IMR-90 (cell line): ENCODE measurements at regions not wholly inside any gene's neighbourhood (a gene's known extent, or its start where the extent isn't known, plus 50 kb on each side); places are given as distances from the start of the nearest gene placed in this dataset.

ENCODE experiments used
- BHLHE40 ChIP-seq: fragments of 150-350 bp; IDR thresholded peaks from 2 replicates; pipeline ENCODE4 v1.6.1; 2016; ENCODE audit warnings: mild to moderate bottlenecking, low read depth, low read length
- CEBPB ChIP-seq: IDR thresholded peaks from 2 replicates; pipeline ENCODE4 v1.6.1; 2012; ENCODE audit warnings: low read depth, low read length, improper control_type of control experiment
- CHD1 ChIP-seq: IDR thresholded peaks from 2 replicates; pipeline ENCODE4 v1.6.1; 2012; ENCODE audit warnings: low read depth, low read length, improper control_type of control experiment
- CTCF ChIP-seq: conservative IDR thresholded peaks from 2 replicates; pipeline ENCODE4 v1.5.1; 2012; ENCODE audit warnings: mild to moderate bottlenecking, low read depth, low read length, improper control_type of control experiment
- FOS ChIP-seq: fragments of 150-350 bp; IDR thresholded peaks from 2 replicates; pipeline ENCODE4 v1.6.1; 2016; ENCODE audit warnings: low read depth, low read length
- MAFK ChIP-seq: IDR thresholded peaks from 2 replicates; pipeline ENCODE4 v1.6.1; 2012; ENCODE audit warnings: low read depth, low read length, improper control_type of control experiment
- MAZ ChIP-seq: IDR thresholded peaks from 2 replicates; pipeline ENCODE4 v1.6.1; 2012; ENCODE audit warnings: low read depth, mild to moderate bottlenecking, low read length, improper control_type of control experiment, moderate library complexity, borderline replicate concordance
- NFE2L2 ChIP-seq: fragments of 150-350 bp; IDR thresholded peaks from 2 replicates; pipeline ENCODE4 v1.6.1; 2016; ENCODE audit warnings: low read depth, mild to moderate bottlenecking, low read length
- POLR2A ChIP-seq: IDR thresholded peaks from 2 replicates; pipeline ENCODE4 v1.6.1; 2012; ENCODE audit warnings: mild to moderate bottlenecking, low read depth, low read length
- RAD21 ChIP-seq: IDR thresholded peaks from 2 replicates; pipeline ENCODE4 v1.6.1; 2012; ENCODE audit warnings: low read length, improper control_type of control experiment
- RCOR1 ChIP-seq: IDR thresholded peaks from 2 replicates; pipeline ENCODE4 v1.6.1; 2012; ENCODE audit warnings: mild to moderate bottlenecking, low read length, improper control_type of control experiment; ENCODE audit not compliant: insufficient replicate concordance
- RFX5 ChIP-seq: IDR thresholded peaks from 2 replicates; pipeline ENCODE4 v1.8.0; 2012; ENCODE audit warnings: low read depth, mild to moderate bottlenecking, low read length, moderate library complexity
- SMC3 ChIP-seq: fragments of 150-350 bp; IDR thresholded peaks from 2 replicates; pipeline ENCODE4 v1.6.1; 2016; ENCODE audit warnings: low read depth, mild to moderate bottlenecking, antibody characterized with exemption, low read length, moderate library complexity
- USF2 ChIP-seq: fragments of 150-350 bp; IDR thresholded peaks from 2 replicates; pipeline ENCODE4 v1.6.1; 2017; ENCODE audit warnings: mild to moderate bottlenecking, antibody characterized with exemption, low read length, low read depth

GRCh38 chr21:16928439-16928838 lies 584.4 kb upstream of the CXADR start:
- TF ChIP-seq MAZ (no peak), CTCF (no peak), POLR2A (no peak), NFE2L2 (no peak), USF2 (no peak), CHD1 (no peak), RAD21 (no peak), RCOR1 (no peak), RFX5 (no peak), CEBPB (no peak), SMC3 (no peak), BHLHE40 (no peak), FOS (no peak), MAFK (no peak)
